ENCODE measurements at regions not wholly inside any gene's neighbourhood (a gene's known extent, or its start where the extent isn't known, plus 50 kb on each side); places are given as distances from the start of the nearest gene placed in this dataset.

- Histone ChIP-seq H3K27ac (no peak overlapping the region), H3K4me3 (no peak overlapping the region)
Measured at GRCh38 chr3:107973961-107974360, 116.9 kb downstream of the CD47 start.

GRCh38 chr3:107973152-107973551 lies 117.7 kb downstream of the CD47 start:
- H3K4me3 ChIP-seq: no peak overlapping the region
- H3K27ac ChIP-seq: no peak overlapping the region

GRCh38 chr3:107970993-107971580 lies 119.7 kb downstream of the CD47 start:
- H3K27ac ChIP-seq: peak overlapping the region in 4 of 21 experiments; percentile 30 to 76 (median 43)
- H3K4me3 ChIP-seq: no peak overlapping the region

- Histone ChIP-seq H3K27ac (peak overlapping the region in 5 of 21 experiments; percentile 30 to 76 (median 32)), H3K4me3 (no peak overlapping the region)
Measured at GRCh38 chr3:107969994-107970819, 120.6 kb downstream of the CD47 start.

- peak overlapping the region in 3 of 21 experiments; percentile 28 to 67 (median 49) for H3K27ac ChIP-seq
- no peak overlapping the region for H3K4me3 ChIP-seq
Measured at GRCh38 chr3:107969525-107969924, 121.3 kb downstream of the CD47 start.

GRCh38 chr3:107966276-107966675 lies 124.6 kb downstream of the CD47 start:
- Histone ChIP-seq H3K27ac (no peak overlapping the region), H3K4me3 (no peak overlapping the region)

- H3K4me3 ChIP-seq: no peak overlapping the region
Measured at GRCh38 chr3:107965136-107965655, 125.6 kb downstream of the CD47 start.

GRCh38 chr3:107963581-107963980 lies 127.2 kb downstream of the CD47 start:
- Histone ChIP-seq H3K27ac (no peak overlapping the region), H3K4me3 (no peak overlapping the region)

More at GRCh38 chr3:107965136-107965655, 125.6 kb downstream of the CD47 start:
- no peak overlapping the region for H3K27ac ChIP-seq

- H3K4me3 ChIP-seq: no peak overlapping the region
Measured at GRCh38 chr3:107962946-107963345, 127.9 kb downstream of the CD47 start.

GRCh38 chr3:107962037-107962436 lies 128.8 kb downstream of the CD47 start:
- Histone ChIP-seq H3K27ac (no peak overlapping the region), H3K4me3 (no peak overlapping the region)

More at GRCh38 chr3:107962946-107963345, 127.9 kb downstream of the CD47 start:
- H3K27ac ChIP-seq: no peak overlapping the region

- H3K27ac ChIP-seq: peak overlapping the region in 1 of 21 experiments; percentile 38
- no peak overlapping the region for H3K4me3 ChIP-seq
Measured at GRCh38 chr3:107959550-107960154, 131.2 kb downstream of the CD47 start.

GRCh38 chr3:107958146-107958545 lies 132.7 kb downstream of the CD47 start:
- Histone ChIP-seq H3K27ac (peak overlapping the region in 17 of 21 experiments; percentile 5 to 84 (median 51)), H3K4me3 (no peak overlapping the region)

GRCh38 chr3:107956991-107957900 lies 133.6 kb downstream of the CD47 start:
- Histone ChIP-seq H3K4me3 (peak overlapping the region in 2 of 7 experiments; percentile 1 to 3), H3K27ac (peak overlapping the region in 18 of 21 experiments; percentile 5 to 84 (median 50))

- Histone ChIP-seq H3K27ac (no peak overlapping the region), H3K4me3 (no peak overlapping the region)
Measured at GRCh38 chr3:107954845-107955244, 136.0 kb downstream of the CD47 start.

- H3K27ac ChIP-seq: no peak overlapping the region
- H3K4me3 ChIP-seq: no peak overlapping the region
Measured at GRCh38 chr3:107953722-107954121, 137.1 kb downstream of the CD47 start.

GRCh38 chr3:107951126-107951525 lies 139.7 kb downstream of the CD47 start:
- Histone ChIP-seq H3K4me3 (no peak overlapping the region), H3K27ac (no peak overlapping the region)

GRCh38 chr3:107950417-107950816 lies 140.4 kb downstream of the CD47 start:
- H3K4me3 ChIP-seq: no peak overlapping the region
- H3K27ac ChIP-seq: no peak overlapping the region

GRCh38 chr3:107949394-107949970 lies 141.3 kb downstream of the CD47 start:
- no peak overlapping the region for H3K4me3 ChIP-seq
- H3K27ac ChIP-seq: no peak overlapping the region

- Histone ChIP-seq H3K4me3 (no peak overlapping the region), H3K27ac (no peak overlapping the region)
Measured at GRCh38 chr3:107947203-107947602, 143.6 kb downstream of the CD47 start.
